Epidermal melanocyte (primary cell): ENCODE measurements at regions not wholly inside any gene's neighbourhood (a gene's known extent, or its start where the extent isn't known, plus 50 kb on each side); places are given as distances from the start of the nearest gene placed in this dataset.

ENCODE experiments used
- DNase-seq: peaks from one replicate; pipeline ENCODE4 v3.0.0; 2011; ENCODE audit warnings: low spot score; ENCODE audit not compliant: insufficient read length

- no peak for DNase-seq
These were observed 375.3 kb downstream of the VPS13C start for GRCh38 chr15:61684749-61685467.

- DNase-seq, result no peak
These were observed 377.1 kb downstream of the VPS13C start for GRCh38 chr15:61682891-61683735.

- no peak for DNase-seq
These were observed 378.6 kb downstream of the VPS13C start for GRCh38 chr15:61681676-61682075.

GRCh38 chr15:61681038-61681418, 379.2 kb downstream of the VPS13C start:
- DNase-seq, result no peak

- no peak for DNase-seq
These were observed 379.8 kb downstream of the VPS13C start for GRCh38 chr15:61680260-61681037.

GRCh38 chr15:61671736-61672135, 388.5 kb downstream of the VPS13C start:
- no peak for DNase-seq

- no peak for DNase-seq
These were observed 391.8 kb downstream of the VPS13C start for GRCh38 chr15:61668444-61668843.

GRCh38 chr15:61661791-61662190, 398.5 kb downstream of the VPS13C start:
- no peak for DNase-seq

- no peak for DNase-seq
These were observed 399.7 kb downstream of the VPS13C start for GRCh38 chr15:61660579-61660978.

- no peak for DNase-seq
These were observed 400.6 kb downstream of the VPS13C start for GRCh38 chr15:61659566-61660190.

- no peak for DNase-seq
These were observed 402.8 kb downstream of the VPS13C start for GRCh38 chr15:61657461-61657860.

- no peak for DNase-seq
These were observed 403.9 kb downstream of the VPS13C start for GRCh38 chr15:61656391-61656790.

- DNase-seq, result no peak
These were observed 404.4 kb downstream of the VPS13C start for GRCh38 chr15:61655881-61656280.

GRCh38 chr15:61654918-61655317, 405.3 kb downstream of the VPS13C start:
- DNase-seq, result no peak

- DNase-seq, result no peak
These were observed 406.1 kb downstream of the VPS13C start for GRCh38 chr15:61654002-61654740.

GRCh38 chr15:61653110-61653509, 407.1 kb downstream of the VPS13C start:
- DNase-seq, result no peak

GRCh38 chr15:61651267-61651666, 409.0 kb downstream of the VPS13C start:
- DNase-seq, result no peak

GRCh38 chr15:61649046-61649445, 411.2 kb downstream of the VPS13C start:
- no peak for DNase-seq

- DNase-seq, result no peak
These were observed 415.4 kb upstream of the RORA start for GRCh38 chr15:61644550-61644949.

- DNase-seq, result no peak
These were observed 412.5 kb upstream of the RORA start for GRCh38 chr15:61641645-61642044.

- DNase-seq, result no peak
These were observed 411.7 kb upstream of the RORA start for GRCh38 chr15:61640756-61641155.
